HFF-Myc (cell line): ENCODE measurements at regions not wholly inside any gene's neighbourhood (a gene's known extent, or its start where the extent isn't known, plus 50 kb on each side); places are given as distances from the start of the nearest gene placed in this dataset.
"Not testable (repeated sequence)": the region's sequence is repeated elsewhere in the genome, so short reads cannot be mapped to it uniquely, and the experiment has no call there.

ENCODE experiments used
- DNase-seq: peaks from one replicate; pipeline ENCODE4 v3.0.0-alpha.2; 2011; ENCODE audit warnings: low read depth; ENCODE audit errors: extremely low read depth
- H3K4me3 ChIP-seq: replicated peaks from 2 replicates; pipeline ENCODE4 v1.5.1; 2011; ENCODE audit warnings: low read depth, mild to moderate bottlenecking, control low read depth, low read length
- TF ChIP-seq, protein P1 (sequence below): IDR thresholded peaks from 2 replicates; pipeline ENCODE4 v1.5.1; 2012; ENCODE audit warnings: mild to moderate bottlenecking, low read depth, low read length, control low read depth; ENCODE audit errors: missing control alignments

DNA sequence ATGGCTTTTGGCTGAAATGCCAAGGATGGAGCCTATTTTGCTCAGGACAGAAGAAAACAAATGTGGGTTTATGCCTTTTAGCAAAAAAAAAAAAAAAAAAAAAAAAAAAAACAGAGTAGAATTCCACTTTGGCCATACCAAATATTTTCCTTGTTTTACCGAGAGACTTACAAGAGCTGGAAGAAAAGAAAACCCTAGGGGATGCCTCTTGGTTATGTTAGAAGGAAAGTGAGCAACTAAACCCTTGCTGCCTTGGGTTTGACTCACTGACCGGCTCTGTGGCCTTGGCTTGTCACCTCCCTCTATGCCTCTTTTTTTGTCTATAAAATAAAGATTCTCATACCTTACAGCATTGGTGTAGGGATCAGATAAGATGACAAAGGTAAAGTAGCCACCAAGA, 69.6 kb upstream of the ABCA1 start:
- no peak overlapping the region for H3K4me3 ChIP-seq
- TF ChIP-seq, protein P1, sequence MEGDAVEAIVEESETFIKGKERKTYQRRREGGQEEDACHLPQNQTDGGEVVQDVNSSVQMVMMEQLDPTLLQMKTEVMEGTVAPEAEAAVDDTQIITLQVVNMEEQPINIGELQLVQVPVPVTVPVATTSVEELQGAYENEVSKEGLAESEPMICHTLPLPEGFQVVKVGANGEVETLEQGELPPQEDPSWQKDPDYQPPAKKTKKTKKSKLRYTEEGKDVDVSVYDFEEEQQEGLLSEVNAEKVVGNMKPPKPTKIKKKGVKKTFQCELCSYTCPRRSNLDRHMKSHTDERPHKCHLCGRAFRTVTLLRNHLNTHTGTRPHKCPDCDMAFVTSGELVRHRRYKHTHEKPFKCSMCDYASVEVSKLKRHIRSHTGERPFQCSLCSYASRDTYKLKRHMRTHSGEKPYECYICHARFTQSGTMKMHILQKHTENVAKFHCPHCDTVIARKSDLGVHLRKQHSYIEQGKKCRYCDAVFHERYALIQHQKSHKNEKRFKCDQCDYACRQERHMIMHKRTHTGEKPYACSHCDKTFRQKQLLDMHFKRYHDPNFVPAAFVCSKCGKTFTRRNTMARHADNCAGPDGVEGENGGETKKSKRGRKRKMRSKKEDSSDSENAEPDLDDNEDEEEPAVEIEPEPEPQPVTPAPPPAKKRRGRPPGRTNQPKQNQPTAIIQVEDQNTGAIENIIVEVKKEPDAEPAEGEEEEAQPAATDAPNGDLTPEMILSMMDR: no peak
- no peak for DNase-seq

DNA sequence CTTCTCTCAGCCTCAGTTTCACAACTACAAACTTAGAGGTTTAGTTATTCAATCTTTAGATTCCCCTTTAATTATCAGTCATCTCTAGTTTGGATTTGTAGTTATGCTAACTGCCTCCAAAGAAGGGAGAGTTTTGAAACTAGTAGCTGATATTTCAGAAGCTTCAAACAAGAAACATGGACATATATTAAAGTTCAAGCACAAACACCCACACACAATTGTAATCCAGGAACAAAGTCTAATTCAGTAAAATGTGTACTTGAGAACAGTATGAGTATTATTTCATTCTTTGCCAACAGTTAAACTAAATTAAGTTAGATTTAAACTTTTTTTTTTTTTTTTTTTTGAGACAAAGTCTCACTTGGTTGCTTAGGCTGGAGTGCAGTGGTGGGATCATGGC, 71.2 kb upstream of the ABCA1 start:
- no peak for DNase-seq
- TF ChIP-seq, protein P1: no peak
- no peak overlapping the region for H3K4me3 ChIP-seq

DNA sequence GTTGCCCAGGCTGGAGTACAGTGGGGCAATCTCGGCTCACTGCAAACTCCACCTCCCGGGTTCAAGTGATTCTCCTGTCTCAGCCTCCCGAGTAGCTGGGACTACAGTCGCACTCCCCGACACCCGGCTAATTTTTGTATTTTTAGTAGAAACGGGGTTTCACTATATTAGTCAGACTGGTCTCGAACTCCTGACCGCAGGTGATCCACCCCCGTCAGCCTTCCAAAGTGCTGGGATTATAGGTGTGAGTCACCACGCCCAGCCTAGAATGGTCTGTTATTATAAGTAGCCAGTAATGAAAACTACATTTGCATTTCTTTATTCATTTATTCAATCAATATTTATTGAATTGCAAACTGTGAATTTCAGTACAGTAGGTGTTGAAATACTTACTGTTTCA, 72.6 kb upstream of the ABCA1 start:
- not testable (repeated sequence) for DNase-seq, H3K4me3 ChIP-seq

DNA sequence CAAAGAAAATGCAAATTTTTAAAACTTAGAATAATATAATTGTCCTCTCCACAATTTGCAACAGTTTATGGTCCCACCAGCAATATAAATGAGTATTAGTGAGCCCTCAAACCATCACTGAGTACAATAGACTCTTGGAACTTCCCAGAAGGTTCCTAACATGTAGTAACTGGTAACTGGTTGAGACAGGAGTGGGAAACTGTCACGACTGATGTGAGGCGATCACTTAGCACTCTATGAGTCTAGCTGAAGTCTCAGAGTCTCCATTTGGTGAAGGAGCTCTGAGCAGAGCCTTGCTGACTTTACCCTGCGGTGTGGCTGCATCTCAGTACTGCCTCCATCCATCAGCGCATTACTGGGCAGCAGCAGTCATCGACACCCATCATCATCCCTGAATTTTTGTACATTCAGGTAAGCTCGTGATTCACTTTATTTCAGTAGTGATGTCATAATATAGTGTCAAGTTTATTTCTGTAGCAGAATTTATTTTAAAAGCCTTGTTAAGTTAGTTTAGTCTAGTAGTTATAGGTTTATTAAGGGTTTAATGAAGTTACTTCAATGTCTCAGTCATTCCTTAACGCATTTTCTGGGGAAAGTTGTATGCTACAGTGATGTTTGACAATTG, 76.6 kb upstream of the ABCA1 start:
- no peak overlapping the region for H3K4me3 ChIP-seq
- DNase-seq: no peak
- TF ChIP-seq, protein P1: no peak

DNA sequence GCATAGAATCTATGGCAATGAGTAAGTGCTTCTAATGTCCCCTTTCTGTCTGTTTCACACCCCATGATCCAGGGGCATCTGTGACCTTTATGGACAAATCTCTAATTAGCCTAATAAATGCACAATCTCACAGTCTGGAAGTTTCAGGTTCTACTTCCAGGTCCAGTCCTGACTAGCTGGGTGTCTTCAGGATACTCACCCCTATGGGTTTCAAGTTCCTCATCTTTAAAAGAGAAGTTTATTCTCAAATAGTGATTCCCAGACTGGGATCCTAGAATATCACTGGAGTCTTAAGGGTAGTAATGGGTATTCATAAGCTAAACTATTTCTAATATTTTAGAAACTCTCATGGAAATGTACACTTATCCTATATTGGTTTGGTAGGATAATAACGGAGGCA, 77.2 kb upstream of the ABCA1 start:
- no peak overlapping the region for H3K4me3 ChIP-seq
- TF ChIP-seq, protein P1: no peak
- no peak for DNase-seq

DNA sequence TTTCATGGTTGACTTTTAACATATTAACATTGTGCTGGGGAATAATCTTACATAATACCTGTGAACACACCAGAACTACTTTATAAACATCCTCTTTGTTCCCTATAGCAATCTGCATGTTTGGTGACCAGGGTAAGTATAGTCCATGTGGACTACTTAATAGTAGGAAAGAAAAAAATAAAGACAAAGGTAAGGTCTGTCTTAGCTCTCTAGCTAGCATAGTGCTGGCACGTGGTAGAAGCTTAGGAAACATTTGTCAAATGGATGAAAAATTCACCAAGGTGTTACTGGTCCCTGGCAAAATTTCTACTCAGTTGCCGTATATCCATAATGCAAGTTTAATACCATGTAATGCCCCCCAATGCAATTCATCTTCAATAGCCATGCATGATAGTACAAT, 78.6 kb upstream of the ABCA1 start:
- no peak overlapping the region for H3K4me3 ChIP-seq
- DNase-seq: no peak

DNA sequence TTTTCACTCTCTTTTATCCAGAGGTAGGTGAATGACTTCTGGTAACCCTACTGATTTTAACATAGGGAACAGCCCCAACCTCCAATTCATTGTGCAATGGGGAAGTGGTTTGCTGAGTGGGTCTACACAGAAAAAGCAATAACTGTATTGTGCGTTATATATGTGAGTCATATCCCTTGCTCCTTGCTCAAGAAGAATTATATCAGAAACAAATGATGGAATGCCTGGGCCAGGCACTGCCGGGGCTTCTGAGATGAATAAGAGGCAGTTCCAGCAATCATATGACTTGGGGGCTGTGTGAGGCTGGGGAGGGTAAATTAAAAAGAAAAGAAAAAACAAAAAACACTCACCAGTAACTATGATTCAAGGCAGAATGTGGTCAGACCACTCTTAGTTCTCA, 79.2 kb upstream of the ABCA1 start:
- DNase-seq: peak; percentile 22
- TF ChIP-seq, protein P1: no peak
- H3K4me3 ChIP-seq: no peak overlapping the region

More for the DNA sequence above, 78.6 kb upstream of the ABCA1 start:
- TF ChIP-seq, protein P1: no peak

DNA sequence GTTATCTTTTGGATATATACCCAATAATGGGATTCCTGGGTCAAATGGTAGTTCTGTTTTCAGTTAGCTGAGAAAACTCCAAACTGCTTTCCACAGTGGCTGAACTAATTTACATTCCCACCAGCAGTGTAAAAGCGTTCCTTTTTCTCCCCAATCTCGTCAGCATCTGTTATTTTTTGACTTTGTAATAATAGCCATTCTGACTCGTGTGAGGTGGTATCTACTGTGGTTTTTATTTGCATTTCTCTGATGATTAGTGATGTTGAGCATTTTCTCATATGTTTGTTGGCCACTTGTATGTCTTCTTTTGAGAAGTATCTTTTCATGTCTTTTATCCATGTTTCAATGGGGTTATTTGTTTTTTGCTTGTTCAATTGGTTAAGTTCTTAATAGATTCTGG, 82.1 kb upstream of the ABCA1 start:
- not testable (repeated sequence) for H3K4me3 ChIP-seq, DNase-seq
